Stimulated activated CD8-positive, alpha-beta memory T cell treated with anti-CD3 and anti-CD28 coated beads, Interleukin-12 subunit alpha, Interleukin-12 subunit beta, amount 100 ng/mL, for 24 hours (primary cell): ENCODE measurements at regions not wholly inside any gene's neighbourhood (a gene's known extent, or its start where the extent isn't known, plus 50 kb on each side); places are given as distances from the start of the nearest gene placed in this dataset.

ENCODE experiments used
- DNase-seq: peaks from one replicate; pipeline ENCODE4 v3.0.0-alpha.2; 2020; ENCODE audit errors: extremely low read depth

- no peak for DNase-seq
Measured at GRCh38 chr22:44592126-44592823, 94.2 kb upstream of the RTL6 start.

GRCh38 chr22:44591146-44591790 lies 93.2 kb upstream of the RTL6 start:
- DNase-seq = no peak

- DNase-seq = no peak
Measured at GRCh38 chr22:44590291-44590690, 92.3 kb upstream of the RTL6 start.

DNA sequence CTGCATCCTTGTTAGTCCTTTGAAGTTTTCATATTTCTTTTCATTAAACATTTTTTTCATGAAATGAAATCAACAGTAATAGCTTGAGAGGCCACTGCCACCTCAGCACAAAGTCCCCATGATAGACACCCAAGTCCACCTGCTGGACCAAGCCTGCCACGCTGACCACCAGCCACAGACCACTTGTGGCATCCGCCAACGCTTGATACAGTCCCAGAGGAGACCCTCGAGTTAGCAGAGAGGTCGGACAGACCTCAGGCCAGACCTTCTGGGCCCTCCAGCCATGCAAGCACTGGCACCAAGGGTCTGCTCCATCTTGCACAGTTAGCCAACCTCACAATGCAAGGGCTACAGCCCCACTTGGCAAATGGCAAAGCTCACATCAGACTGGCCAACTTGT lies 91.8 kb upstream of the RTL6 start:
- DNase-seq = no peak

DNA sequence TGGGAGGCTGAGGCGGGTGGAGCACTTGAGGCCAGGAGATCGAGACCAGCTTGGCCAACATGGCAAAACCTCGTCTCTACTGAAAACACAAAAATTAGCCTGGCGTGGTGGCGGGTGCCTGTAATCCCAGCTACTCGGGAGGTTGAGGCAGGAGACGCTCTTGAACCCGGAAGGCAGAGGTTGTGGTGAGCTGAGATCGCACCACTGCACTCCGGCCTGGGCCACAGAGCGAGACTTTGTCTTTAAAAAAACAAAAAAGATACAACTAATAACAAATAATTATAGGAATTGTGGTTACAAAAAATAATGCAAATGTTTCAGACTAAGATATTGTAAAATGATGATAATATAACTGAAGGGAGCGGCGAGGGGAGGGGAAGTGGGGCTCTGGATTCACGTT lies 90.3 kb upstream of the RTL6 start:
- DNase-seq = no peak

GRCh38 chr22:44587737-44588310 lies 89.8 kb upstream of the RTL6 start:
- DNase-seq = no peak

GRCh38 chr22:44586999-44587736 lies 89.1 kb upstream of the RTL6 start:
- DNase-seq = no peak

- no peak for DNase-seq
Measured at GRCh38 chr22:44586351-44586990, 88.4 kb upstream of the RTL6 start.

GRCh38 chr22:44585559-44586350 lies 87.7 kb upstream of the RTL6 start:
- DNase-seq = no peak

GRCh38 chr22:44584256-44584902 lies 86.3 kb upstream of the RTL6 start:
- DNase-seq = no peak

DNA sequence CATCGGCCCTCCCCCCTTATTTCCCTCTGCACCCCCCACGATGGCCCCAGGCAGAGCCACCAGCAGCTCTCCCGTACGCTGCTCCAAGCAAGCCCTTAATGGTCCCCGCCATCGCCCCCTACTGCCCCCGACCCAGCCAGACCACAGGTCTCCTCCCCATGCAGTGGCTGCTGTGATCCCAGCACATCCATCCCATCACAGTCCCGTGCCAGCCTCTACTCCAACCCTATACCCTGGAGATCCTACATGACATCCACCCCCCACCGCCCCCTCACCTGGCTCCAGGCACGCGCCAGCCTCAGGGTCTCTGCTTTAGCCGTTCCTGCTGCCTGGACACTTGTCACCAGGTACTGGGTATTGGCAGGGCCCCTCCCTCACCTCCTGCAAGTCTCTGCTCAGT lies 85.8 kb upstream of the RTL6 start:
- DNase-seq = no peak

DNA sequence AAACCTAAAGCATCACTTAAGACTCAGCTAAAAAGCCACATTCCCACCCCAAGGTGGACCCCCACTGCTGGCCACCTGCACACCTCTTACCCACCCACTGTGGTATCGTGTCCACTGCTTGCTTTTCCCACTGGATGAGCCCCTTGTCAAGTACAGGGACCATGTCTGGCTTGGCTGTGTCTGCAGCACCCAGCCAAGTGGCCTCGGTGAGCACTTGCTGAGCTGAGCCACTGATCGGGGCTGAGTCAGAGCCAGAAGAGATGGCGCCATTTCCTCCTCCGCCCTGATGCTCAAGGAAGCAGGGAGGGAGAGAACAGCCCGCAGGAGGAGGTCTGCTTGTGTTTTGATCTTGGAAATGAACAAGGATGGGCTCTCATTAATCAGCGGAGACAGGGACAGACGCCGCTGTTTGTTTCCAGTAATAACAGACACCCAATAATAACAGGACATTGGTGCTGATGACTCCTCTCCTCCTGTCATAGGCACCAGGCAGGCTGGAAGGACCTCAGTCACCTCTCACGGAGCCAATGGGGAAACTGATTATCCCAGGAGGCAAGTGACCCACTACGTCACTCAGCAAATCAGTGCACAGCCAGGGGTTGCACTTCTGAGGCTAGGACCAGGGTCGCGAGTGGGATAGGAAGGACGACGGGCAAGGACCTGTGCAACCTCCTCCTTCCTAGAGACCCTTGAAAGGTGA lies 85.2 kb upstream of the RTL6 start:
- no peak for DNase-seq

DNA sequence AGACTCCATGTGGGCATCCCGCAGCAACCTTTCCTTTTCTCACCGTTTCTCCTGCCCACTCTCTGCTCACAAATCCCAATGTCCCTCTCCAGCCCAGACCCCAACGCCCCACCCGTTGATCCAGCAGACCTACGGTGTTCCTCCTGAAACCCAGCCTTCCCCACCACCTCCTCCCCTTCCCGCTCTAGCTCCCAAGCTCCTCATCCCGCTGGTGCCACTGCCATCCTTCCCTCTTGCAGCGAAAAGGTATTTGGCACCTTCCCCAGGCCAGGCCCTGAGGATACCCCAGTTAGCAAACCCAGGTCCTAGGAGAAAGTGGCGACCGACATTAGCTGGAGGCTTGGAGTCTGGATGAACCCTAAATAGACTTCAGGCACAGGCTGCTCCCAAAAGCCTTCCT lies 84.0 kb upstream of the RTL6 start:
- no peak for DNase-seq

DNA sequence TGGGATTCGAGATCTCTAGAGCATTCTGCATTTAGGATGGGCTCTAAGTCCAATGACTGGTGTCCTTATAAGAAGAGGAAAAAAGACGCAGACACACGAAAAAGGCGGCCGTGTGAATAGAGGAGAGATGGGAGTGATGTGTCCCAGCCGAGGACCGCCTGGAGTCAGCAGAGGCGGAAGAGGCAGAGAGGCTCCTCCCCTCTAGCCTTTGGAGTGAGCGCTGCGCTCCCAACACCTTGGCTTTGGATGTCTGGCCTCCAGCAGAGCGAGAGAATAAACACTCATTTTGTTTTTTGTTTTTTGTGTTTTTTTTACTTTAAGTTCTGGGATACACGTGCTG lies 83.0 kb upstream of the RTL6 start:
- no peak for DNase-seq

- no peak for DNase-seq
Measured at GRCh38 chr22:44580176-44581095, 82.4 kb upstream of the RTL6 start.

DNA sequence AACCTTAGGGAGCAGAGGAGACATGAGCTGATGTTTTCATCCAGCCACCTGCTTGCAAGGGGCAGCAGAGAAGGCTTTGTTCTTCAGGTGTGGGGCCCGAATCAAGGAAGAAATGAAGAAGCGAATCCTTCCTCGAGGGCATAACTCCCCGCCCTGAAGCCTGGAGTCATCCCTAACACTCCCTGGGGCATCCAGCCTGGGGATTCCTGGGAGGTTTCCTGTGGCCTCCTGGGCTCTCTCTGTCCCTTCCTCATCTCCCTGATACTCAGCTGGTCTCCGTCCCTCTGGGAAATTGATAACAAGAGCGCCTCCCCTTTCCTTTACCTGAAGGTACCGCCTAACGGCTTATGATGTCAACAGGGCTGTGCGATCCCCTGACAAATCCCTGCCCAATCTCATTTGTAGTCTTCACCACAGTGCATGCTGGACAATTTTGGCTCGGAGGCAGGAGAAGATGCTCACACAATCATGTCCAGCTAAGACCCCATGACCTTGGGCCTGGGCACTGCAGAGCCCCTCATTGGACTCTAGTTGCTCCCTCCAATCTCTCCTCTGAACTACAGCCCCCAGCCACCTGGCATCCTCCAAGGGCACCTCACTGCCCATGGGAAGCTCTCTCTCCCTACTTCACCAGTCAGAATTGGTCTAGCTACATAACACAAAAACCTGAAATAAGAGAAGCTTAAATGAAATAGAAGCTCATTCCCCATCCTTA lies 80.6 kb upstream of the RTL6 start:
- DNase-seq = no peak

DNA sequence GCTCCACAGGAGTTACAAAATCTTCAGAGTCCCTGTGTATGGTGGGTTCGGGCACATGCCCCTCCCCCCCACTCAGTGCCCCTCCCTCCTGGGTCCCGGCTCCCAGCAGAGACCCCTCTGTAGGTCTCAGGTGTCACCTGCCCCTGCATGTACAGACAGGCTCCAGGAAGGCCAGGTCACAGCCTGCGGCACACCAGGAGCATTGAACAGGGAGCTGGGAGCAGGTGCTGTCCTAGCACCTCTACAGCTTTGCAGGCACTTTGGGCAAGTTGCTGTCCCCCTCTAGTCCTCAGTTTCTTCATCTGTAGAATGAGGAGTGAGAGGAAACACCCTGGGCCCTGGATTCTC lies 80.1 kb upstream of the RTL6 start:
- no peak for DNase-seq

DNA sequence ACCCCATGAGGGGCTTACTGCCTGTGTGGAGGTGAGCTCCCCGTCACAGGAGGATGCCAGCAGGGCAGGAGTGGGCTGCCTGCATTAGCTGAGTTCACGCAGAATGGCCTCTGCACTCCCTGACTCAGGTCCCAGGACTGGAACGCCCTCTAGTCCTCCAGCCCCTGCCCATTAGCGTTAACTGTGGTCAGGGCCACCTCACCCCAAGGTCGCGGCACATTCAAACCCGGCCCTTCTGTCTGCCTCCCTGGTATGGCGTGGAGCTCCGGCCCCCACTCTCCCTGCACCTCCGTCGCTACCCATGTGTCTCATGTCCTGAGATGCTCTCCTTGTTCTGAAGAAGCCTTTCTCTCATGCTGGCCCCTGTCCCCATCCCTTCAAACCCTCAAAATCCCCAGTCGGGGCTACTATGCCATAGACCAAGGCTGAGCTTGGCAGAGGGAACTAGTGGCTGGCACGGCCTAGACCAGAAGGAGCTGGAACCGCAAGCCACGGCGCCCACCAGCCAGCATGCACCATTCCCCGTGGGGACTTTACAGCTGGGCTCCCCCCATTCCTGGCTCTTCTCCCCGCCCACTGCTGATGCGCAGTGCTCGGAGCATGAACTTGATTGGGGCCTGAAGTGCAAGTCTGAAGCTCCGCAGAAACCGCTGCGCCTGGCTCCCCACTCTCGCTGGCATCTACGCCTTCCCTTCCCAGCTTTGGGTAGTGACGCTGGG lies 79.5 kb upstream of the RTL6 start:
- DNase-seq = no peak
